CD1c-positive myeloid dendritic cell (primary cell): ENCODE measurements at regions not wholly inside any gene's neighbourhood (a gene's known extent, or its start where the extent isn't known, plus 50 kb on each side); places are given as distances from the start of the nearest gene placed in this dataset.

Source experiments
- DNase-seq: peaks from one replicate; pipeline ENCODE4 v3.0.0-alpha.2; 2016; ENCODE audit errors: extremely low spot score

DNA sequence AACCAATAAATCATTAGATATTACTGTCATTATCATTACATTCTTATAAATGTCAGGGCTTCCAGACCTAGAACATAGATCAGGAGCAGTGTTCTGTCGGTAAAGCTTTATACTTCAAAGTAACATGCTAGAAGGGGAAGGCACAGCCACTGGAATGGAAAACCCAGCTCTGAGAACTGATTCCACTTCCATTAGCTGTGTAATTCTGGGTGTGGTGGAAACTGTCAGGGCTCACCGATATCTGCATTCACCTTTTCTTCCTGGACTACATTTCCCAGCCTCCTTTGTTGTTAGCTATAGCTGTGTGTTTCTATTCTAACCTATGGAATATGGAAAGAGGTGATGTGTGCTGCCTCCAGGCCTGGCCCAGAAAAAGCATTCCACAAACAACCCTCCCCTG is 585.8 kb downstream of the BUD13 start:
- no peak for DNase-seq

DNA sequence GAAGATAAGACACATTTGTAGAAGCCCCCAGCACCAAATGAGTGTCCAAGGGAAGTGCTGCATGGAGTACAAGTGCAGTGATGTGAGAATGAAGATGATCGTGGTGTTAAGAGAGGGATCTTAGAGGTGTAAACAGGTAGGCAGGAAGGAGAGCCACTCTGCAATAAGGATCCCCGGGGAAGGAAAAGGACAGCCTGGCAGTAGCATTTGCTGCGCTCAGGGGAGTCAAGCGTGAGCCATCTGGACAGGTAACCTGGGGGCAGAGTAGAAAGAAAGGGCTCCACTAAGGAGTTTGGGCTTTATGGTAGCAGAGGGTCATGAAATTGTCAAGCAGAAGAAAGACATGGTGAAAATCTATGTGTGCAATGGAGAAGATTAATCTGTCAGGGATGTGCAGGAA is 587.2 kb downstream of the BUD13 start:
- no peak for DNase-seq

DNA sequence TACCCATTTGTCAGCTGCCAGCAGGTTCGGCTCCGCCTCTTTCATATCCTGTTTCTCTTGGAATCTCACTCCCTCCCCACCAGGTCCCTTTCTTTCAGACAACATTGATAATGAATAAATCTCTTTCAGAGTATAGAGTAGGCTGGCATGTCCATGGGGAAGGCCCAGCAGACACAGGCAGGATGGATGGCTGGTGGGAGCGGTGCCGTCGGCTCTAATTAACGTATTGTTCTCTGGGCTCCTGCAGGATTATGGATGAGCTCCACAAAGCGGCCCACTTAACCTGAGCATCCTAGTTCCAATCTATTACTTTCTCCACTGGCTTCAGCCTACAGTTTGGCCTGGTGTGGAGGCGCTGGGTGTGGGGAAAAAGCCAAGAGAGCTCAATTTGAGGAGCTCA is 588.0 kb downstream of the BUD13 start:
- no peak for DNase-seq

DNA sequence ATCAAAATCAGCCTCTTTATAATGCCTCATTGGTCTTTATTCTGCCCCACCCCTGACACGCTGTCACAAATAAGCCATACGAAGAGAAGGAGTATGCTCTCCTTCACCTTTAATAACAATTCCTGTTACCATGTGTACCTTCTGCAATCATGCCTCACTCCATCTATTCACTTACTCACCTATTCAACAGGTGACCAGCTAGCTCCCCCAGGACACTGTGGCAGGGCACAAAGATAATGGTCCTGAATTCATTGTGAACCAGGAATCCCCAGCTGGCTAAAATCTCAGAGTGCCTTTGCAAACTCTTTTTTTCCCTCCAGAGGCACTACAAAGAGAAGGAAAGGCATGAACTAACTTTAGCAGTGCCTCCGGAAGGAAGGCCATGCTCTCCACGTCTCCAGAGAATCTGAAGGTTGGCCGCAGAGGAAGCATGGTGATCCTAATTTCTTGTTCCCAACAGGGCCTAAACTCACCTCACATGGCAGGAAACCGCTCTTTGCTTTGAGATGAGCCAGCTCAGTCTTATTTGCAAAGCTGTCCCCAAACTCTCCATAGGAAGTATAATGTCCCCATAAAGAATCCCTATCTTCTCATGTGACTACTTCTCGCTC is 590.3 kb downstream of the BUD13 start:
- DNase-seq: no peak

DNA sequence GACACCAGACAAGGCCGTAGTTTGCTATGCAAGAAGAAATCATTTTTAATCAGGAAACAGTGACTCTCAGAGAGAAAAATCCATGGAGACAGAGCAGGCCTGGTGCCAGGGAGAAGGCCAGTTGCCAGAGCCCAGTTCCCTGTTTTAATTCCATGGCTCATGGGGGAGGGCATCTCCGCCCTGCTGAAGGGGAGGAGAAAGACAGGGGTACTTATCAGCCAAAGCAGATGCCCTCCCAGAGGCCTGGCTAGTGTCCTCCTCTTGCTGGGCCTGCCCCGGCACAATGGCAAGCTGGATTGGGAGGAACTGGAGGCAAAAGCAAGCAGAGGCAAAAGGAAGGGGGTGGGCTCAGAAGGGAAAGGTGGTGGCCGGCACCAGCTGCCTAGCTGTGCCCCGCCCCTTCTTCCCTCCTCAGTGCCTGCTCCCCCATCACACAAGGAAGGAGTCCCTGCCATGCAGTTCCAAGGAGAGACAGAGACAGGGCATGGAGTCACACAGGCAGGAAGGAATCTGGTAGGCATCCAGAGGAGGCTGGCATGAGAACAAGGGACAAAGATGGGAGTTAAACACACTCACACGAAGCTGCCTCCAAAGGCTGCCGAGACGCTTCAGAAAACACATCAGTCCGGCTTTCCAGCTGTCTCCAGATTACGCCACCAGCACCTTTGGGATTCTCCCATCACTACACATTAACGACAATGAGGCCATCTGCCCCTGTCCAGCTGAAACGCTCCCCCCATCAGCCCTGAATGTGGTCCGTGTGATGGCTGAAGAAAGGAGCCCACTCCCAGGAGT is 591.8 kb downstream of the BUD13 start:
- DNase-seq: no peak

DNA sequence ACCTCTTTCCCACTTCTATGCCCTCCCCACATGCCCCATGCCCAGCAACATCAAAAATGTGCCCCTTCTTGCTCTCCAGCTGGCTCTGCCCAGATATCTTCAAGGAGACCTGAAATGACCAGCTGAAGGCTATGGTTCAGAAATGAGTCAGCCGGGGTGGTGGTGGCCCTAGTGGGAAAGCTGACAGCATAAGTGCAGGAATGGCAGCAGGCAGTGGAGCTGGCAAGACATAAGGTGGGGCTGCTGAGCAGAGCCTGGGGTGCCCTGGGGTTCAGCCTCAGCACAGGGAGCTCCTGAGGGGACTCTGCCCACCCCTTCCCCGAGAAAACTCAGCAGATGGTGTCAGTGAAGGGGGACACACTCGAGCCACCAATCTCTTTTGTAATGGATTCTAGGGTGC is 593.4 kb downstream of the BUD13 start:
- no peak for DNase-seq

DNA sequence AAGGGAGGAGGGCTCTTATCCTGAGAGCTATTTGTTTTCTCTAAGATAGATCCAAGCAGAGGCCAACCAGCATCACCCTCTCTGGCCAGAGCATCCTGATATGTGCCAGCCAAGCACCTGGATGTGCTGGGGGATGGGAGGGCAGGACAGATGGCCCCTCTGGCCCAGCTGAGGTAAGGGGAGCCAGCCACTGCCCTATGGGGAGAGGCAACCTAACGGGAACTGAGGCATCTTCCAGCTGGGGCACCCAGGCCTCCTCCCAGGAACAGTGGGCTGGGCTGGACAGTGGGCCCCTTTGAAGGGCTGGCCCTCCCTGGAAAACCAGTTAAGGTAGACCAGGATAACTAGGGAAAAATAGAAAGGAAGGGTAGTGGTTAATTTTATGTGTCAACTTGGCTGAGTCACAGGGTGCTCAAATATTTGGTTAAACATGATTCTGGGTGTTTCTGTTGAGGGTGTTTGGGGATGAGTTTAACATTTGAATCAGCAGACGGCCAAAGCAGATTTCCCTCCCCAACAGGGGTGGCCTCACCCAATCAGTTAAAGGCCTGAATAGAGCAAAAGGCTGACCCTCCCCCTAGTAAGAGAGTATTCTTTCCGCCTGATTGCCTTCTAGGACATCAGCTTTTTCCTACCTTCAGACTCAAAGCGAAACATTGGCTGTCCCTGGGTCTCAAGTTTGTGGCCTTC is 595.1 kb downstream of the BUD13 start:
- DNase-seq: no peak

DNA sequence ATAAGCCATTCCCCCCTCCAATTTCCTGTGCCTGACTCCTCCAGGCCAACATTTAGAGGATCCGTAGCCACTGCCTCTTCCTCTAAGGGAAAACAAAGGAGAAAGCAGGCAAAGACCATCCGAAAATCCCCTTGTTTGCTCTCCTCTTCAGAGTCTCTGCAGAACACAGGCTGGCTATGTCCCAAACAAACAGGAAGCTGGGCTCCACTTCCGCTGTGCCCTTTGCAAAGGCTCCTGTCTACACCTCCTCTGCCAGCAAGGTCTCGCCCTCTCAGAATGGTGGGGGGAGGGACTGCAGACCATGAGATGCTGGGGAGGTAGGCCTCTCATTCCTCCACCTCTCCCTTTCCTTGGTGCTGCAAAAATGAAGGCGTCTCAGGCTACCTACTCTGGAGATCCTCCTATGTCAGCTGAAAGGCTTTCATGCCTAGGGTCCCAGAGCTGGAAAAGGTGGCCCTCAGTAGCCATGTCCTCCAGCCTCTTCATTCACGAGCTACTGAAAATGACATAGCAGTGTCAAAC is 596.2 kb downstream of the BUD13 start:
- no peak for DNase-seq

DNA sequence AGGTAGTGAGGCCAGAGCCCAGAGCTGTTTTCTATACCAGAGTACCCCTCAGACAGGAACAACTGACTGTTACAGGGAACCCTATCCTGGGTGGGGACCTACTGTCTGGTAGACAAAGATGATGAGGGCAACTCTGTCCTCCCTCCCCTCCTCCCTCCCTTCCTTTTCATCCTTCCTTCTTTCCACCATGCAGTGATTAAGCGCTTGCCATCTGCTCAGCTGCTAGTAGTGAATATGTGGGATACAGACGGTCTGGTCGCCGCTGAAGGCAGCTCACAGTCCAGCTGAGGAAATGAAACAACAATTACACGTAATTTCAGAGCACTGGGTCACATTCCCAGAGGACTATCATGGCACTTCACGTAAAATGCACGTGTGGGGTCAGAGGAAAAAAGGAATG is 597.1 kb downstream of the BUD13 start:
- DNase-seq: no peak

DNA sequence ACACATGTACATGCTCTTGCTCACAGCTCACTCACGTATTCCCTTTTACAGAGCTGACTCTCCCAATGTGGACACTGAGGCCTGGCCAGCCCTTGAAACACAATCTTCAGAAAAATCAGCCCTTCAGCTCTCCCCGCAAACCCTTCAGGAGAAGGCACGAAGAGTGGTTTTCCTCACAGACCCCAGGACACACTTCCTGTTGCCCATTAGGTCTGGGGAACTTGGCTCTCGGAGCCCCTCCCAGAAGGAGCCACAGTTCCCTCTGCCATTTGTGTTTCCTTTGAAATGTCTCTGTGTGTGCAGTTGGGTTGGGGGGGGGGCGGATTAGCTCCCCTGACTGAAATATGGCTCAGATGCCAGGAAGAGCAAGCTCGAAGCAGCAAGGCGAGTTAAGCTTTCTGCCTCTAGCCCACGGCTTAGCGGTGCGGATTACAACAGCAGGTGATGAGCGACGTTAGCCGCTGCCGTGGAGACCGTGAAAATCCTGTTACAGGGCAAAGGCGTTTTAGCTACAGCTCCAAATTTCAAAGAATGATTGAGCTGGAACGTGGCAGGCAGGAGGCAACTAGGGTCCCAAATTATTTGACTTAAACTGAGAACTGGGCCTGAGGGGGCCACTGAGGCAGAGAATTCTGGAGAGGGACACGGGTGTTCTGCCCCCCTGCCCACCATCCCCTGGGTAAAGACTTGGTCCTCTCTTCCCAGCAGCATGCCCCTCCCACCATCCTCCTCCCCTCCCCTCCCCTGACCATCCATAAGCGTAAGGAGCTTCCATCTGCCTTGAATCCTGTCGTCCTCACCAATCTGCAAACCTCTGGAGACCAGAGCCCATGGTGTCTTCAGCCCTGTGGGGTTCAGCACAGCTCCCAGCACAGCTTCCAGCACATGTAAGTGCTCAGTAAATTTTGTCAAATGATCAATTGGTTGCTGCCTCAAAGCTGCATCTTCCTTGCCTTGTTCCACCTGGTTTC is 598.6 kb downstream of the BUD13 start:
- no peak for DNase-seq

DNA sequence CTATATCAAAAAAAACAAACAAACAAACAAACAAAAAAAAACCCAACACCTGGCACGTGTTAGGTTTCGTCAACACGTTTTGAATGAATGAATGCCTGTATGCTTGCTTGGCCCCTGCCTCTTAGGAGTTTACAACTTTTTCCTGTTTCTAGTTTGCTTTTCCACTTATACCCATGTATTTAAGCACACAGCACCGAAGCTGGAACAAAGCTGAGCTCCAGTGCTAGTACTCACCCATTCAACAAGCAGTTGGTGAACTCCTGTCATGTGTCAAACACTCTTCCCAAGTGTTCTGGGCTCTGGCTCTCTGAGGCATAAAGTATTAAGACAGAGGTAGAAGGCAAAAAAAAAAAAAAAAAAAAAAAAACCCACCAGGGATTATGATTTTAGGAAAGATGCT is 599.3 kb downstream of the BUD13 start:
- no peak for DNase-seq

DNA sequence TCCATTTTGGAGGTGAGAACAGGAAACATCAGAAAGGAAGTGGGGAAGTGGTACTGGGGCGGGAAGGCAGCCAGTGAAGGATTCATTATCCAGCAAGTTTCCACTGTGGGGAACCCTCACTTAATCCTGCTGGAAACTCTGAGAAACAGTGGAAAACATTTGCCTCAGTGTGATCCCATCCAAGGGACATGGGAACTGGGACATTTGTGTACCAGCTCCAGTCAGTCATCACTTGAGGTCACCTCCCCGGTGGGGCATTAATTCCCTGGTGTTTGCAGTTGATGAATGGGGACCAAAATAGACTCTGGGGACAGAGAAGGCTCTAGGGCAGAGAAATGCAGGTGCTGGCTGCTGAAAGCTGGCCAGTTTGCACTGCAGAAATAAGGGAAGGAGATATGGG is 599.9 kb downstream of the BUD13 start:
- no peak for DNase-seq

DNA sequence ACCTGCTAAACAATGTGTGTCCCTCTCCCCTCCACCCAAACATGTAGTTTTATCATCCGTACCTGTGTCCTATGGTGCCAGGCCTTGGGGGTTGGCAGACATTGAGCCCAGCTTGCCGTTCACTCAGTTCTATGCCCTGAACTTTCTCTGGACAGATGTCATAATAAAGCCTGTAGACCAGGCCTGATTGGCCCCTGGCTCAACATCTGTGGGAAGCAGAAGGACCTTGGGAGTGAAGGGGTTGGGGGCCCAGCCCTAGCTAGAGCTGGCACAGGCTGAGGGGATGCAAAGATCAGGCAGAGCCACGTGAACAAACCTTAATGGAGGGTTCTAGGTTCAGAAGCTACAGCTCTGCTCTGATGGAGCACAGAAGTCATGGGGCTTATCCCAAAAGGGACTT is 600.6 kb downstream of the BUD13 start:
- DNase-seq: no peak

DNA sequence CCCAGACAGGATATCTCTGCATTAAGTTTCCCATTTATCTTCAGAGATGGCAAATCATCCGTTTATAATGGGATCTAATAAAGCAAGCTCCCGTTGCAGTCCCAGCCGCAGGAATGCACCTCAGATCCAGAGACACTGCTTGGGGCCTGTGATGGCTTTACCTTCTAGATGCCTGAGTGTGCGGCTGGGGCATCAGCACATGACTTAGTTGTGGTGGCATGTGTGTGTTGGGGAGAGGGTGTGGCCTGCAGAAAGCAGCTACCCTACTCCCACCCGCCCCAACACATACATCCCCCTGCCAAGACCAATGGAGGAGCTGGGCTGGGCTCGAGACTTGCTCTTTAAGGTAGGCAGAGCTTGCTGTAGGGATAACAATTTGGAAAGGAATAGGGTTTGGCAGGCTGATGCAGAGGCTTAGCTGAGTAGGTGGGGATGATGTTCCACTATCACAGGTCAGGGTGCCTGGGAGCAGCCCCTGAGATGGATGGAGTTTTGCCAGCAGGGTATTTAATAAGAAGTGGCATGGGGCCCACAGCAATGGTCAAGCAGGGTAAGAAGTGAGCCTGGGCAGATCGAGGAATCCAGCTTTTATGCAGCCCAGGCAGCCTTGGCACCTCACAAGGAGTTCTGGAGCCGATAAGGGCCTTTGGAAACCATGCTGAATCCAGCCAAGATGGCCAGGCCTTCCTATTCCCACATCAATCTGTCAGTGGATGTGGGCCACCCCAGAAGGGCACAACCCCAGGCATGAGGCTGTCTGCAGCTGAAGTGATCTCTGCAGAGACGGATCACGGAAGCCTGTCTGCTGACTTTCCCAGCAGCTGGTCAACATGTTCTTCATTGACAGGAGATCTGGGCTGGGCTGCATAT is 601.3 kb downstream of the BUD13 start:
- no peak for DNase-seq

DNA sequence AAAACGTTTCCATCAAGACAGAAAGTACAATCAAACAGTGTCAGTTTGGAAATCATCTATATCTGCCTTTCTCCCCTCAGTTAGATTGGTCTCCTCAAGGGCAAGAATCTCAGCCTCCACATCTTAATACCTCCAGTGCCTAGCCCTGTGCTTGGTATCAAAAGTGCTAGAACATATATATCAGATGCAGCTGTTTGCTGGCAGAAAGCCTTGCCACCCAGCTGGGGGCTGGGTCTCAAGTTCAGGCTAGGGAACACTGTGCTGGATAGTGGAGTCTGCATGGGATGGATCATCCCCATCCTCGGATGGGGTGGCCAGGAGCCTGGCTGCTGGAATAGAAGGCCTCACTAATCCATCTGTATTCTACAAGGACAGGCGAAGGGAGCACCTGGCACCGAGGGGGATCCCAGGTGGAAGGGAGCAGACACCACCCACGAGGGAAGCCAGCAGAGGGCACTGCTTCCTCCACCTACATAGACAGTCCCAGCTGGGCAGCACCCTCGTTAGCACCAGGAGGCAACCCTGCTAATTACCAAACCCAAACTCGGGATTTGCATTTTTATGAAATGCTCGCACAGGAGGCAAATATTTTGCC is 602.2 kb downstream of the BUD13 start:
- DNase-seq: no peak

DNA sequence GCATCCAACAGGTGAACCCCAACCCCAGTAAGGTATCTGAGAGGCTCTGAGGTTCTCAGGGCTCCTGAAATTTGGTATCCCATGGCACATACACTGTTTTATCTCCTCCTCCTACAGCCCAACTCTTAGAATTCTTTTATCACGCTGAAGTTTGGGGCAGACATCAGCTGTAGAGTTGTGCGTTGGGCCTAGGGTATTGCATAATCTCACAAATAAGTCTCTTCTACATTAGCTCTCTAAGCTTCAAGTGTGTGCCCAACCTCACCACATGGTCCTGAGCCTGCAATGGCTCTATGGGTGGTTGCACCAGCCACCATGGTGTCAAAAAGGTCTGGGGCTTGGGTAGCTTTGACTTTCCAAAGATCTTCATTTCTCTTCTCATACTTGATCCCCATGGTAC is 603.0 kb downstream of the BUD13 start:
- DNase-seq: no peak

DNA sequence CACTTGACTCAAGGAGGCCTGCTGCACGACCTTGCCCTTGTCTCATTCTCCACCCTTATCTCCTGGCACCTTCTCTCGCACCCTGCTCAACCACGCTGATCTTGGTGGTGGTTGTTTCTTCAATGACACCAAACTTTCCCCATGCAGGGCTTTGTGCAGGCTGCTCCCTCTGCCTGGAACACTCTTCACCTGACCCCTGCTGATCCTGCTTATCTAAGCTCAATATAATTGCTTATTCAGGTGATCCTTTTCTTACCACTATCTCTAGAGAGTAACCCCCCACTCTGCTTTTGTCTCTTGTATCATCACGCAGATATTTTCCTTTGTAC is 604.4 kb downstream of the BUD13 start:
- no peak for DNase-seq

DNA sequence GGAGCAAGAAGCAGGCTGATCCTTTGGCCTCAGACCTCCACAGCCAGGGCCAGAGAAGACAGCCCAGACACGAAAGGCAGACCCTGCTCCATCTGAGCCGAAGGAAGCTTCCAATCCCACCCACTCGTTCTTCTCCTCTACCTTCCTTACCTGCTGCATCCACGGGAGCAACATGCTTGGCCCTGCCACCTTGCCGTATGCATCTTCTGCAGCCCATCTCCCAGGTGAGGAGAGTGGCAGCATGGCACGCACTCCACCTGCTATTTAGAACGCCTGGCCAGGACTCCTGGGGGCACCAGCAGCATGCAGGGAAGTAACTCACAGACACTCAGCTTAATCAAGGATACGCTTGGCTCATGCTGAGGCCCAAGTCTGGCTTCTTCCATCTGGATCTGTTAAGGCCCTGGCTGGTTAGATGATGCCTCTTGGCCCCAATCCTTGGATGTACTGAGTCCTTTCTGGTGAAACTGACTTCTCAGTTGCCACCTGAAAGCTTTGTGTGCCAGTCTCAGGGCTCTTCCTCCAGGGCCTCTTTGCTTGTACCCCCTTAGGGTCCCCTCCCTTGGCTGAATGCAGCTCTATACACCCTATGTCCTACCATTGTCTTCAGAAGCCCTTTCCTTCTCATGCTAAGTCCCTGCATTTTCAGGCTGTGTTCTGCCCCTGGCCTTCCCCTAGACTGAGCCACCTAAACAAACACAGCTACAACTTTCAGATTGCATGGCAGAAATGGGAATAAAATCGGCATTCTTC is 604.9 kb downstream of the BUD13 start:
- no peak for DNase-seq

DNA sequence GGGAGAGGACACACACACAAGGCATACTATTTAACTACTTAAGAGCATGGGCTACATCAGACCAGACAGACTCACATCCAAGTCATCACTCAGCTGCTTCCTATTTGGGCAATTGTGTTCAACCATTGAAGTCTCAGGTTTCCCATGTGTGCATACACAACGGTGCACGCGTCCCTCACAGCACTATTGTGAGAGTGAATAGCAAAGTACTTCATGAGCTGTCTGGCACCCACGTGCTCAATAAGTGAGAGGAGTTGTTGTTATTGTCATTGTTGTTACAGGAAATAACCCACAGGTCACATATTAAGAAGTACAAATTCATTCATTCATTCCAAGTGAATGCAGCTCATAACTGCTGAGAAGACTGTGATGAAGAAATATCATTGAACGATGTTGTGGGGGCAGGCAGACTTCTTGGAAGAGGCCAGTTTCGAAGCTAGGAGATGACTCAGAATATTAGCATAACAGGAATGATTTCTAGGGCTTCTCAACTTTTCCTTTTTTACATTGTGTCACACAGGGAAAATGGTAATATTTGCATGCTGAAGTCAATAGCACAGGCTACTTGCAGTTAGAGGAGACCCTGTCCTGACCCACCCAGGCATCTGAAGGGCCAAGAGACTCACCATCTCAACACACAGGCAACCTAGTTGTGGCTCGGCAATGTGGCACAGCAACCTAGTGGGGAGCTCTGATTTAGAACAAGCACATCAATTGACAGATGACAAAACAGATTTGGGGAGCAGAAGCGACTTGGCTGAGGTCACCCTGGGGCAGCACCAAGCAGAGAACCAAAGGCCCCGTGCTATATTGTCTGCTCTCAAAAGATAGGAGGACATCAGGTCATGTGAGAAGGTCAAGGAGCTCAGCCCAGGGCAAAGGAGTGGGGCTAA is 606.0 kb downstream of the BUD13 start:
- no peak for DNase-seq
